ENCODE measurements at regions not wholly inside any gene's neighbourhood (a gene's known extent, or its start where the extent isn't known, plus 50 kb on each side); places are given as distances from the start of the nearest gene placed in this dataset.

- no peak overlapping the region for H3K9ac ChIP-seq (ENCODE audit: low read depth, low read length)
Measured at GRCh38 chr13:47256618-47257017, 359.8 kb upstream of the HTR2A start.

DNA sequence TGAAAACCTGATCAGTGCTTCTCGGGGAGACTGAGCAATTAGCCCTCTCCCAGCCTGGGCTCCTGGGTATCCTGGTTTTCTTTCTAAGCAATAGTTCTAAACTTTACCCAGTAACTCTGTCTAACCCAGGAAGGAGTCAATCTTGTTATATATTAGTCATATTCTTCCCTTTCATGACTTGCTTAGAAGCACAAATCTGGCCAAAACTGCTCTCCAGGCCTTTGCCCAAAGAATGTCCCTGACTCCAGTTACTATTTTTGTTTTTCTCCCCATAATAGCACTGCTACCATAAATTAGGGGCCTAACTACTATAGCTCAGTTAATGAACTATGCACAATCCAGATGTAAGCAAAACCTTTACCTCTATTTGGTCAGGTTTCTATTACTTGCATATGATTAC is 355.8 kb upstream of the HTR2A start:
- no peaks in the 10 kb centered on the region for H3K9me3 ChIP-seq (ENCODE audit: control insufficient read depth, insufficient read depth, low read length)
- H3K9ac ChIP-seq (ENCODE audit: low read depth, low read length): no peak overlapping the region
- no peaks in the 10 kb centered on the region for H3K36me3 ChIP-seq (ENCODE audit: control insufficient read depth, insufficient read depth, low read length)
- H3K4me3 ChIP-seq (ENCODE audit: low read depth, low read length): no peak overlapping the region
- H3K4me1 ChIP-seq (ENCODE audit: control insufficient read depth, insufficient read depth, low read length): no peaks in the 10 kb centered on the region
- H3K27ac ChIP-seq (ENCODE audit: low read depth, low read length): no peak overlapping the region
- no peaks in the 10 kb centered on the region for H3K27me3 ChIP-seq (ENCODE audit: control insufficient read depth, insufficient read depth, low read length)

More at GRCh38 chr13:47256618-47257017, 359.8 kb upstream of the HTR2A start:
- Histone ChIP-seq H3K9me3 (ENCODE audit: control insufficient read depth, insufficient read depth, low read length) (no peaks in the 10 kb centered on the region), H3K4me3 (ENCODE audit: low read depth, low read length) (no peak overlapping the region), H3K36me3 (ENCODE audit: control insufficient read depth, insufficient read depth, low read length) (no peaks in the 10 kb centered on the region), H3K27ac (ENCODE audit: low read depth, low read length) (no peak overlapping the region), H3K4me1 (ENCODE audit: control insufficient read depth, insufficient read depth, low read length) (no peaks in the 10 kb centered on the region), H3K27me3 (ENCODE audit: control insufficient read depth, insufficient read depth, low read length) (no peaks in the 10 kb centered on the region)

DNA sequence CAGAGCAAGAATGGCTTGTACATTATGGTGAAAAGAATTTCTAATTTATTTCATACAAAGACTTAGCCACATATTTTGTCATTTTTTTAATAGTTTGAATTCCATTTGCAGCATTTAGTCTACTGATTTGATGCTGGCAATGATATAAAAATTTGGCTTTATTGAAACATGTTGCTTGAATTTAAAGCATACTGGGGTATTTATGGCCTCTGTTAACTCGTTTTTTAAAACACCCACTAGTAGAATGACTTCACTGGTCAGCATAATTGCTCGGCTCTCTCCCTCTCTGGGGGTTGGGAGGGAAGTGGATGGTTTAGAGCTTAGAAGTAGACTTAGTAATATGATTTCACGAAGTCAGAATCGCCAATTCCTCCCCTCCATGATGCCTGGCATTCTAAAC is 354.9 kb upstream of the HTR2A start:
- Histone ChIP-seq H3K27me3 (ENCODE audit: control insufficient read depth, insufficient read depth, low read length) (no peaks in the 10 kb centered on the region), H3K4me1 (ENCODE audit: control insufficient read depth, insufficient read depth, low read length) (no peaks in the 10 kb centered on the region), H3K9me3 (ENCODE audit: control insufficient read depth, insufficient read depth, low read length) (no peaks in the 10 kb centered on the region), H3K9ac (ENCODE audit: low read depth, low read length) (no peak overlapping the region), H3K27ac (ENCODE audit: low read depth, low read length) (no peak overlapping the region), H3K36me3 (ENCODE audit: control insufficient read depth, insufficient read depth, low read length) (no peaks in the 10 kb centered on the region), H3K4me3 (ENCODE audit: low read depth, low read length) (no peak overlapping the region)

DNA sequence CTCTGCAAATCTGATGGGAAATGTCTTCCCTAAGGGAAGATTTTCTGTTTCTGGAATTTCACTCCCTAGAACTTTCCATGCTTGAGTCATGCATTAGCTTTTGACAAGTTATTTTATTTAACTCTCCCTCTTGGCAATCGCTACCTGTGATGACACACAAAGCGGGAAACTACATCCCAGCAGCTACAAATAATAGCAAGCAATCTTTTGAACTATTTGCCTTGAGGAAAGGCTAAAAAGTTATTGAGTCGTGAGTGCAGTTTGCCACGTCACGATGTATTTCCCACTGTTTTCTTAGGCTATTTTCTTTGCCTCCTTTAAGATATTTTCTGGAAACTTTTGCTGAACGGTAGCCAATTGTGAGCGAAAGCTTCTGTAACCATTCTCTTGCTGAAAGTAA is 353.3 kb upstream of the HTR2A start:
- H3K4me3 ChIP-seq (ENCODE audit: low read depth, low read length): no peak overlapping the region
- H3K27ac ChIP-seq (ENCODE audit: low read depth, low read length): no peak overlapping the region
- H3K9me3 ChIP-seq (ENCODE audit: control insufficient read depth, insufficient read depth, low read length): no peaks in the 10 kb centered on the region
- no peak overlapping the region for H3K9ac ChIP-seq (ENCODE audit: low read depth, low read length)
- no peaks in the 10 kb centered on the region for H3K4me1 ChIP-seq (ENCODE audit: control insufficient read depth, insufficient read depth, low read length)
- no peaks in the 10 kb centered on the region for H3K36me3 ChIP-seq (ENCODE audit: control insufficient read depth, insufficient read depth, low read length)
- H3K27me3 ChIP-seq (ENCODE audit: control insufficient read depth, insufficient read depth, low read length): no peaks in the 10 kb centered on the region

DNA sequence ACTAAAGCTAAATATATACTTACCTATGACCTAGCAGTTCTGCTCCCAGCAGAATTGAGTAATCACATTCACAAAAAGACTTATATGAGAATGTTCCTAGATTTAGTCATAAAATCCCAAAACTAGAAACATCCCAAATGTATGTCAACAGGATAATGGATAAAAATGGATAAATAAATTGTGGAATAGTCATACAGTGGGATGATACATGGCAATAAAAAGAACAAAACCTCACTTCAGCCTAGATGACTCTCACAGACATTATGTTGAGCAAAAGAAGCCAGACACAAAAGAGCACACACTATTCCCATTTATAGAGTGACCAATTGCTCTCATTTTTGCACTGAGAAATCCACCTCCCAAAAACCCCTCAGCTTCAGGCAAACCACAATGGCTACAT is 352.4 kb upstream of the HTR2A start:
- Histone ChIP-seq H3K27ac (ENCODE audit: low read depth, low read length) (no peak overlapping the region), H3K9me3 (ENCODE audit: control insufficient read depth, insufficient read depth, low read length) (no peaks in the 10 kb centered on the region), H3K27me3 (ENCODE audit: control insufficient read depth, insufficient read depth, low read length) (no peaks in the 10 kb centered on the region), H3K4me1 (ENCODE audit: control insufficient read depth, insufficient read depth, low read length) (no peaks in the 10 kb centered on the region), H3K36me3 (ENCODE audit: control insufficient read depth, insufficient read depth, low read length) (no peaks in the 10 kb centered on the region), H3K9ac (ENCODE audit: low read depth, low read length) (no peak overlapping the region), H3K4me3 (ENCODE audit: low read depth, low read length) (no peak overlapping the region)

- no peak overlapping the region for H3K27ac ChIP-seq (ENCODE audit: low read depth, low read length)
- no peaks in the 10 kb centered on the region for H3K36me3 ChIP-seq (ENCODE audit: control insufficient read depth, insufficient read depth, low read length)
- H3K27me3 ChIP-seq (ENCODE audit: control insufficient read depth, insufficient read depth, low read length): no peaks in the 10 kb centered on the region
- no peaks in the 10 kb centered on the region for H3K4me1 ChIP-seq (ENCODE audit: control insufficient read depth, insufficient read depth, low read length)
- H3K9me3 ChIP-seq (ENCODE audit: control insufficient read depth, insufficient read depth, low read length): no peaks in the 10 kb centered on the region
- no peak overlapping the region for H3K9ac ChIP-seq (ENCODE audit: low read depth, low read length)
- H3K4me3 ChIP-seq (ENCODE audit: low read depth, low read length): no peak overlapping the region
Measured at GRCh38 chr13:47241446-47241845, 344.6 kb upstream of the HTR2A start.

DNA sequence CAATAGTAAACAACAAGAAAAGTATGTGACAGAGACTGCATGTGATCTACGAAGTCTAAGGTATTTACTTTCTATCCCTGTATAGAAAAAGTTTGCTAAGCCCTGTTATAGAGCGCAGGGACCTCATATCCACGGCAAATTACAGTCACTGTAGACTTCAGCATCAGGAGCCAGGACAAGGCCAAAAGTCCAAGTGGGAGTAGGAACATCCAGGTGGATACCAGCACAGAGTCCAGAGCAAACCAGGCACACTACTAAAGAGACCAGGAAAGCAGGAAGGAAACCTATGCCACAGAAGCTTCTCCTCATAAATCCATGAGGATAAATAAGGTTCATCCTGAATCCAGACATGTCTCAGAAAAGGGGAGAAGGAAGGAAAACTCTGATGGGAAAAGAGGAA is 342.2 kb upstream of the HTR2A start:
- no peaks in the 10 kb centered on the region for H3K36me3 ChIP-seq (ENCODE audit: control insufficient read depth, insufficient read depth, low read length)
- no peak overlapping the region for H3K27ac ChIP-seq (ENCODE audit: low read depth, low read length)
- no peak overlapping the region for H3K4me3 ChIP-seq (ENCODE audit: low read depth, low read length)

GRCh38 chr13:47237571-47237970 is 340.7 kb upstream of the HTR2A start:
- H3K9ac ChIP-seq (ENCODE audit: low read depth, low read length): no peak overlapping the region
- no peaks in the 10 kb centered on the region for H3K9me3 ChIP-seq (ENCODE audit: control insufficient read depth, insufficient read depth, low read length)

More for the DNA sequence above, 342.2 kb upstream of the HTR2A start:
- H3K9me3 ChIP-seq (ENCODE audit: control insufficient read depth, insufficient read depth, low read length): no peaks in the 10 kb centered on the region
- H3K9ac ChIP-seq (ENCODE audit: low read depth, low read length): no peak overlapping the region
- no peaks in the 10 kb centered on the region for H3K4me1 ChIP-seq (ENCODE audit: control insufficient read depth, insufficient read depth, low read length)
- H3K27me3 ChIP-seq (ENCODE audit: control insufficient read depth, insufficient read depth, low read length): no peaks in the 10 kb centered on the region

DNA sequence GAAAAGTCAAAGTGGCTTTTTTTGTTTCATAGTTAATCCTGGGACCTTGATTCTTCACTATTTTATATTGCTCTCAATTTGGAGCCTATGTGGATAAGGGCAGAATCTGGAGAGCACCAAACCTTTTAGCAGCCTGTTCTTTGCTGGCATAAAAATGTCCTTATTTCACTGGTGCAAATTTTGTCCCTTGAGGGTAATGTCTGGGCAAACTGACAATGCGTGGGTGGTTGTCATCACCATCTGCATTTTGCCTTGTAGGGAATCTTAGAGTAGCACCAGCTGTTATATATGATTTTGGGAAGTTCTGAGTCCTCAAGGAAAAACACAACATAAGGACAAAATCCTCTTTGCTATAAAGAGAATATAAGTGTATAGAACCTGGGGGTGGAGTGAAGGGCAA is 336.9 kb upstream of the HTR2A start:
- Histone ChIP-seq H3K36me3 (ENCODE audit: control insufficient read depth, insufficient read depth, low read length) (no peaks in the 10 kb centered on the region), H3K4me3 (ENCODE audit: low read depth, low read length) (no peak overlapping the region), H3K9me3 (ENCODE audit: control insufficient read depth, insufficient read depth, low read length) (peaks cover 10% of the 10 kb centered on the region; the same call in 1 of the 2 replicates), H3K9ac (ENCODE audit: low read depth, low read length) (no peak overlapping the region), H3K27me3 (ENCODE audit: control insufficient read depth, insufficient read depth, low read length) (no peaks in the 10 kb centered on the region), H3K4me1 (ENCODE audit: control insufficient read depth, insufficient read depth, low read length) (no peaks in the 10 kb centered on the region), H3K27ac (ENCODE audit: low read depth, low read length) (no peak overlapping the region)

More at GRCh38 chr13:47237571-47237970, 340.7 kb upstream of the HTR2A start:
- Histone ChIP-seq H3K27me3 (ENCODE audit: control insufficient read depth, insufficient read depth, low read length) (no peaks in the 10 kb centered on the region), H3K4me1 (ENCODE audit: control insufficient read depth, insufficient read depth, low read length) (no peaks in the 10 kb centered on the region), H3K27ac (ENCODE audit: low read depth, low read length) (no peak overlapping the region), H3K4me3 (ENCODE audit: low read depth, low read length) (no peak overlapping the region), H3K36me3 (ENCODE audit: control insufficient read depth, insufficient read depth, low read length) (no peaks in the 10 kb centered on the region)

GRCh38 chr13:47232516-47232915 is 335.7 kb upstream of the HTR2A start:
- no peaks in the 10 kb centered on the region for H3K4me1 ChIP-seq (ENCODE audit: control insufficient read depth, insufficient read depth, low read length)
- no peak overlapping the region for H3K9ac ChIP-seq (ENCODE audit: low read depth, low read length)
- H3K4me3 ChIP-seq (ENCODE audit: low read depth, low read length): no peak overlapping the region
- peaks cover 10% of the 10 kb centered on the region; the same call in 1 of the 2 replicates for H3K9me3 ChIP-seq (ENCODE audit: control insufficient read depth, insufficient read depth, low read length)
- H3K27ac ChIP-seq (ENCODE audit: low read depth, low read length): no peak overlapping the region
- H3K36me3 ChIP-seq (ENCODE audit: control insufficient read depth, insufficient read depth, low read length): no peaks in the 10 kb centered on the region
- no peaks in the 10 kb centered on the region for H3K27me3 ChIP-seq (ENCODE audit: control insufficient read depth, insufficient read depth, low read length)

- no peak overlapping the region for H3K9ac ChIP-seq (ENCODE audit: low read depth, low read length)
- H3K27ac ChIP-seq (ENCODE audit: low read depth, low read length): no peak overlapping the region
- no peaks in the 10 kb centered on the region for H3K36me3 ChIP-seq (ENCODE audit: control insufficient read depth, insufficient read depth, low read length)
- H3K27me3 ChIP-seq (ENCODE audit: control insufficient read depth, insufficient read depth, low read length): no peaks in the 10 kb centered on the region
- no peak overlapping the region for H3K4me3 ChIP-seq (ENCODE audit: low read depth, low read length)
- H3K9me3 ChIP-seq (ENCODE audit: control insufficient read depth, insufficient read depth, low read length): peaks cover 10% of the 10 kb centered on the region; the same call in 1 of the 2 replicates
- H3K4me1 ChIP-seq (ENCODE audit: control insufficient read depth, insufficient read depth, low read length): no peaks in the 10 kb centered on the region
Measured at GRCh38 chr13:47230155-47230554, 333.3 kb upstream of the HTR2A start.

DNA sequence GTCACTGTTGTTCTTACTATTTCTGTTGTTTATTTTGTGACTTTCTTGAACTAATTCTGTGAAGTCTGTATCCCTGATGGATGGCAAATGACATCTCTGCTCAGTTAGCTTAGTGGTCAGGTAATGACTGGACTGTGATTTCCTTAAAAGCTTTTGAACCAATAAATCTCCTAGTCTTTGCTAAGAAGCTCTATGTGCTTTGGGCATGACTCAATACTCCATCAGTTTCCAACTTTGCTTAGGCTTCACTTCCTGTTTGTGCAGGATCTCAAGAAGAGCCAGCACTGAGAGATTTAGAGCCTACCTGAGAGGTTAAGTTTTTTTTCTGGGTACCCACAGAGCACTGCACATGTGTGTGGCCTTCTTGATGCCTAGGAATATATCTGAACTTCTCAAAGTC is 329.7 kb upstream of the HTR2A start:
- Histone ChIP-seq H3K9me3 (ENCODE audit: control insufficient read depth, insufficient read depth, low read length) (peaks cover 10% of the 10 kb centered on the region; the same call in 1 of the 2 replicates), H3K9ac (ENCODE audit: low read depth, low read length) (no peak overlapping the region), H3K36me3 (ENCODE audit: control insufficient read depth, insufficient read depth, low read length) (no peaks in the 10 kb centered on the region), H3K4me3 (ENCODE audit: low read depth, low read length) (no peak overlapping the region), H3K27me3 (ENCODE audit: control insufficient read depth, insufficient read depth, low read length) (no peaks in the 10 kb centered on the region), H3K27ac (ENCODE audit: low read depth, low read length) (no peak overlapping the region), H3K4me1 (ENCODE audit: control insufficient read depth, insufficient read depth, low read length) (no peaks in the 10 kb centered on the region)
